ENCODE measurements at regions not wholly inside any gene's neighbourhood (a gene's known extent, or its start where the extent isn't known, plus 50 kb on each side); places are given as distances from the start of the nearest gene placed in this dataset.

GRCh38 chrX:146755214-146755613 lies 54.4 kb upstream of the CXorf51B start:
- CTCF ChIA-PET, result interaction anchor here (0.6 kb wide), 1 partner anchor 169 kb away, joined by 3 read pairs; no protein-coding TSS in a partner anchor
- POLR2A ChIA-PET, result no interaction called here
- WGBS (ENCODE audit: insufficient coverage, insufficient replicate concordance, low lambda C conversion rate, missing lambda C conversion rate), result 7% methylated on average over 1 of the region's 1 CpG
- H3K9me3 ChIP-seq (replicated peaks; ENCODE audit: control insufficient read depth, insufficient read depth, low read length), result no peaks in the 10 kb centered on the region
- no peaks in the 10 kb centered on the region for H3K36me3 ChIP-seq (ENCODE audit: control insufficient read depth in 2 of 2, insufficient read depth in 2 of 2, low read length in 1 of 2)
- no peak overlapping the region for H3K27ac ChIP-seq (ENCODE audit: control insufficient read depth, insufficient read depth)
- RAD21 ChIA-PET (ENCODE audit: unreplicated experiment), result no interaction called here
- in situ Hi-C loops (cut with MboI), result no loop called here
- FAIRE-seq (no peak), ATAC-seq (no peak), DNase-seq (ENCODE audit: low read depth, low spot score) (no peak)
- no peak overlapping the region for H2AFZ ChIP-seq (ENCODE audit: control insufficient read depth, low read depth, low read length)
- H3K27me3 ChIP-seq (replicated peaks in 1 of 2; ENCODE audit: control insufficient read depth in 2 of 2, insufficient read depth in 2 of 2, low read length in 1 of 2), result no peaks in the 10 kb centered on the region
- no peak overlapping the region for H3K4me3 ChIP-seq
- H3K4me2 ChIP-seq (ENCODE audit: control insufficient read depth, insufficient read depth), result no peak overlapping the region
- H3K9ac ChIP-seq (ENCODE audit: control insufficient read depth, insufficient read depth, low read length), result no peak overlapping the region
- intact Hi-C loops (cut with micrococcal nuclease; ENCODE audit: unreplicated experiment), result no loop called here
- TF ChIP-seq, protein P1, sequence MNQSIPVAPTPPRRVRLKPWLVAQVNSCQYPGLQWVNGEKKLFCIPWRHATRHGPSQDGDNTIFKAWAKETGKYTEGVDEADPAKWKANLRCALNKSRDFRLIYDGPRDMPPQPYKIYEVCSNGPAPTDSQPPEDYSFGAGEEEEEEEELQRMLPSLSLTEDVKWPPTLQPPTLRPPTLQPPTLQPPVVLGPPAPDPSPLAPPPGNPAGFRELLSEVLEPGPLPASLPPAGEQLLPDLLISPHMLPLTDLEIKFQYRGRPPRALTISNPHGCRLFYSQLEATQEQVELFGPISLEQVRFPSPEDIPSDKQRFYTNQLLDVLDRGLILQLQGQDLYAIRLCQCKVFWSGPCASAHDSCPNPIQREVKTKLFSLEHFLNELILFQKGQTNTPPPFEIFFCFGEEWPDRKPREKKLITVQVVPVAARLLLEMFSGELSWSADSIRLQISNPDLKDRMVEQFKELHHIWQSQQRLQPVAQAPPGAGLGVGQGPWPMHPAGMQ (IDR thresholded peaks at IDR 0.05; ENCODE audit: borderline replicate concordance), result no peak
- TF ChIP-seq, protein P2, sequence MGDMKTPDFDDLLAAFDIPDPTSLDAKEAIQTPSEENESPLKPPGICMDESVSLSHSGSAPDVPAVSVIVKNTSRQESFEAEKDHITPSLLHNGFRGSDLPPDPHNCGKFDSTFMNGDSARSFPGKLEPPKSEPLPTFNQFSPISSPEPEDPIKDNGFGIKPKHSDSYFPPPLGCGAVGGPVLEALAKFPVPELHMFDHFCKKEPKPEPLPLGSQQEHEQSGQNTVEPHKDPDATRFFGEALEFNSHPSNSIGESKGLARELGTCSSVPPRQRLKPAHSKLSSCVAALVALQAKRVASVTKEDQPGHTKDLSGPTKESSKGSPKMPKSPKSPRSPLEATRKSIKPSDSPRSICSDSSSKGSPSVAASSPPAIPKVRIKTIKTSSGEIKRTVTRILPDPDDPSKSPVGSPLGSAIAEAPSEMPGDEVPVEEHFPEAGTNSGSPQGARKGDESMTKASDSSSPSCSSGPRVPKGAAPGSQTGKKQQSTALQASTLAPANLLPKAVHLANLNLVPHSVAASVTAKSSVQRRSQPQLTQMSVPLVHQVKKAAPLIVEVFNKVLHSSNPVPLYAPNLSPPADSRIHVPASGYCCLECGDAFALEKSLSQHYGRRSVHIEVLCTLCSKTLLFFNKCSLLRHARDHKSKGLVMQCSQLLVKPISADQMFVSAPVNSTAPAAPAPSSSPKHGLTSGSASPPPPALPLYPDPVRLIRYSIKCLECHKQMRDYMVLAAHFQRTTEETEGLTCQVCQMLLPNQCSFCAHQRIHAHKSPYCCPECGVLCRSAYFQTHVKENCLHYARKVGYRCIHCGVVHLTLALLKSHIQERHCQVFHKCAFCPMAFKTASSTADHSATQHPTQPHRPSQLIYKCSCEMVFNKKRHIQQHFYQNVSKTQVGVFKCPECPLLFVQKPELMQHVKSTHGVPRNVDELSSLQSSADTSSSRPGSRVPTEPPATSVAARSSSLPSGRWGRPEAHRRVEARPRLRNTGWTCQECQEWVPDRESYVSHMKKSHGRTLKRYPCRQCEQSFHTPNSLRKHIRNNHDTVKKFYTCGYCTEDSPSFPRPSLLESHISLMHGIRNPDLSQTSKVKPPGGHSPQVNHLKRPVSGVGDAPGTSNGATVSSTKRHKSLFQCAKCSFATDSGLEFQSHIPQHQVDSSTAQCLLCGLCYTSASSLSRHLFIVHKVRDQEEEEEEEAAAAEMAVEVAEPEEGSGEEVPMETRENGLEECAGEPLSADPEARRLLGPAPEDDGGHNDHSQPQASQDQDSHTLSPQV (IDR thresholded peaks at IDR 0.05), result no peak
- no peak for TF ChIP-seq MEF2A (IDR thresholded peaks at IDR 0.05; ENCODE audit: insufficient read depth, low read depth, low read length)
- TF ChIP-seq CEBPZ (IDR thresholded peaks at IDR 0.05; ENCODE audit: low read depth, low read length), result no peak
- TF ChIP-seq EED (IDR thresholded peaks at IDR 0.05; ENCODE audit: low read depth), result no peak
- H4K20me1 ChIP-seq (ENCODE audit: control insufficient read depth, insufficient read depth), result no peaks in the 10 kb centered on the region
- BruUV-seq (replicated peaks), result no TSS peak
- no peaks in the 10 kb centered on the region for H3K4me1 ChIP-seq (ENCODE audit: control insufficient read depth, insufficient read depth, low read length)
- no peaks in the 10 kb centered on the region for H3K79me2 ChIP-seq (ENCODE audit: control insufficient read depth, insufficient read depth, low read length)
- SMC1A ChIA-PET (ENCODE audit: uncharacterized antibody, unreplicated experiment), result interaction anchor here (1.1 kb wide), 1 partner anchor 22 kb away, joined by 3 read pairs; no protein-coding TSS in a partner anchor

All from GM12878 (cell line).